OCI-LY1 (cell line): ENCODE measurements at regions not wholly inside any gene's neighbourhood (a gene's known extent, or its start where the extent isn't known, plus 50 kb on each side); places are given as distances from the start of the nearest gene placed in this dataset.
"Not testable (repeated sequence)": the region's sequence is repeated elsewhere in the genome, so short reads cannot be mapped to it uniquely, and the experiment has no call there.

ENCODE experiments used
- H2AFZ ChIP-seq: fragments of 200-600 bp; sonication (generic), shearing (Covaris generic); 2 replicates; pipeline ENCODE4 v1.6.0; 2014; ENCODE audit warnings: antibody characterized with exemption, mild to moderate bottlenecking, low read length
- H3F3A ChIP-seq: fragments of 200-600 bp; sonication (generic), shearing (Covaris generic); 2 replicates; pipeline ENCODE4 v1.6.0; 2014; ENCODE audit warnings: mild to moderate bottlenecking, antibody characterized with exemption, low read length, moderate library complexity; ENCODE audit not compliant: insufficient read depth
- H3K27ac ChIP-seq: fragments of 200-600 bp; sonication (generic); 2 replicates; pipeline ENCODE4 v1.5.1; 2014; ENCODE audit warnings: low read length, mixed run types, mild to moderate bottlenecking, low read depth; ENCODE audit not compliant: poor library complexity, severe bottlenecking
- H3K27me3 ChIP-seq: fragments of 200-600 bp; sonication (generic); 2 replicates; pipeline ENCODE4 v1.6.0; 2014; ENCODE audit warnings: antibody characterized with exemption, mild to moderate bottlenecking, low read length, moderate library complexity; ENCODE audit not compliant: insufficient read depth
- H3K36me3 ChIP-seq: fragments of 200-600 bp; sonication (generic); 2 replicates; pipeline ENCODE4 v1.6.1; 2014; ENCODE audit warnings: mild to moderate bottlenecking, antibody characterized with exemption, low read length, moderate library complexity, mixed read lengths; ENCODE audit not compliant: insufficient read depth
- H3K4me1 ChIP-seq: fragments of 200-600 bp; sonication (generic); 2 replicates; pipeline ENCODE4 v1.5.1; 2014; ENCODE audit warnings: mild to moderate bottlenecking, low read length, moderate library complexity; ENCODE audit not compliant: insufficient read depth, severe bottlenecking
- H3K4me2 ChIP-seq: fragments of 200-600 bp; sonication (generic), shearing (Covaris generic); 2 replicates; pipeline ENCODE4 v1.6.1; 2014; ENCODE audit warnings: low read length
- H3K4me3 ChIP-seq: fragments of 200-600 bp; sonication (generic); 2 replicates; pipeline ENCODE4 v1.5.1; 2014; ENCODE audit warnings: low read length, low read depth, mild to moderate bottlenecking, mixed read lengths; ENCODE audit not compliant: poor library complexity, severe bottlenecking
- H3K79me2 ChIP-seq: fragments of 200-600 bp; shearing (Covaris generic); 2 replicates; pipeline ENCODE4 v1.6.1; 2016; ENCODE audit warnings: mixed run types, low read length, mixed read lengths; ENCODE audit not compliant: insufficient read depth
- H3K9ac ChIP-seq: fragments of 200-600 bp; sonication (generic), shearing (Covaris generic); 2 replicates; pipeline ENCODE4 v1.6.1; 2014; ENCODE audit warnings: mild to moderate bottlenecking, low read length, mixed read lengths
- H3K9me2 ChIP-seq: fragments of 200-600 bp; sonication (generic), shearing (Covaris generic); 2 replicates; pipeline ENCODE4 v1.6.1; 2014; ENCODE audit warnings: low read depth, mild to moderate bottlenecking, low read length, mixed read lengths
- H3K9me3 ChIP-seq: fragments of 200-600 bp; shearing (Covaris generic); 2 replicates; pipeline ENCODE4 v1.6.1; 2014; ENCODE audit warnings: low read length, mixed read lengths
- H4K20me1 ChIP-seq: fragments of 200-600 bp; sonication (generic), shearing (Covaris generic); 2 replicates; pipeline ENCODE4 v1.6.0; 2016; ENCODE audit warnings: mild to moderate bottlenecking, low read length; ENCODE audit not compliant: insufficient read depth
- CTCF ChIP-seq: fragments of 200-600 bp; sonication (generic), shearing (Covaris generic); IDR thresholded peaks from 2 replicates; pipeline ENCODE4 v1.5.1; 2017; ENCODE audit warnings: mild to moderate bottlenecking, antibody characterized with exemption, low read length, moderate library complexity, mixed read lengths
- EZH2 ChIP-seq: fragments of 200-600 bp; sonication (generic), shearing (Covaris generic); IDR thresholded peaks from 2 replicates; pipeline ENCODE4 v1.8.0; 2017; ENCODE audit warnings: borderline replicate concordance, mixed run types, mild to moderate bottlenecking, antibody characterized with exemption, low read length, moderate library complexity, mixed read lengths

- no peak overlapping the region for H3K4me3 ChIP-seq
- no peak overlapping the region for H3K9ac ChIP-seq
- no peaks in the 10 kb centered on the region for H3K9me2 ChIP-seq
- H3K4me2 ChIP-seq: no peak overlapping the region
- no peaks in the 10 kb centered on the region for H3K36me3 ChIP-seq
- no peak for TF ChIP-seq CTCF
- no peak for TF ChIP-seq EZH2
- H4K20me1 ChIP-seq: no peaks in the 10 kb centered on the region
- no peak overlapping the region for H2AFZ ChIP-seq
- H3K79me2 ChIP-seq: no peaks in the 10 kb centered on the region
- H3K9me3 ChIP-seq: no peaks in the 10 kb centered on the region
- no peaks in the 10 kb centered on the region for H3K27me3 ChIP-seq
- H3K27ac ChIP-seq: no peak overlapping the region
- H3K4me1 ChIP-seq: no peaks in the 10 kb centered on the region
- no peaks in the 10 kb centered on the region for H3F3A ChIP-seq
These were observed 730.7 kb upstream of the RGS18 start for GRCh38 chr1:191427593-191427992.

GRCh38 chr1:191432817-191433216 is 725.4 kb upstream of the RGS18 start:
- no peak overlapping the region for H2AFZ ChIP-seq
- H3K4me2 ChIP-seq: no peak overlapping the region
- H3K36me3 ChIP-seq: no peaks in the 10 kb centered on the region
- TF ChIP-seq EZH2: no peak
- no peak for TF ChIP-seq CTCF
- no peaks in the 10 kb centered on the region for H3K4me1 ChIP-seq
- H3K27me3 ChIP-seq: no peaks in the 10 kb centered on the region
- no peak overlapping the region for H3K9ac ChIP-seq
- no peaks in the 10 kb centered on the region for H3F3A ChIP-seq
- no peak overlapping the region for H3K27ac ChIP-seq
- H3K4me3 ChIP-seq: no peak overlapping the region
- no peaks in the 10 kb centered on the region for H3K9me2 ChIP-seq
- no peaks in the 10 kb centered on the region for H3K9me3 ChIP-seq
- no peaks in the 10 kb centered on the region for H3K79me2 ChIP-seq
- no peaks in the 10 kb centered on the region for H4K20me1 ChIP-seq

- no peak overlapping the region for H3K27ac ChIP-seq
- no peaks in the 10 kb centered on the region for H3K4me1 ChIP-seq
- no peaks in the 10 kb centered on the region for H3K9me3 ChIP-seq
- no peaks in the 10 kb centered on the region for H3K27me3 ChIP-seq
- no peak overlapping the region for H3K9ac ChIP-seq
- H3K36me3 ChIP-seq: no peaks in the 10 kb centered on the region
- no peak overlapping the region for H2AFZ ChIP-seq
- no peaks in the 10 kb centered on the region for H3K9me2 ChIP-seq
- H4K20me1 ChIP-seq: no peaks in the 10 kb centered on the region
- no peaks in the 10 kb centered on the region for H3F3A ChIP-seq
- no peaks in the 10 kb centered on the region for H3K79me2 ChIP-seq
- TF ChIP-seq CTCF: no peak
- H3K4me2 ChIP-seq: no peak overlapping the region
- H3K4me3 ChIP-seq: no peak overlapping the region
These were observed 719.3 kb upstream of the RGS18 start for GRCh38 chr1:191438979-191439378.

GRCh38 chr1:191448279-191448678 is 710.0 kb upstream of the RGS18 start:
- not testable (repeated sequence) for H3K9me2 ChIP-seq, H3K27me3 ChIP-seq, H3K4me3 ChIP-seq, H4K20me1 ChIP-seq, H3K79me2 ChIP-seq, H3F3A ChIP-seq, H2AFZ ChIP-seq, H3K36me3 ChIP-seq, H3K9me3 ChIP-seq, H3K27ac ChIP-seq, H3K9ac ChIP-seq, H3K4me1 ChIP-seq, H3K4me2 ChIP-seq
